Uterus (tissue), 3 donors: ENCODE measurements at regions not wholly inside any gene's neighbourhood (a gene's known extent, or its start where the extent isn't known, plus 50 kb on each side); places are given as distances from the start of the nearest gene placed in this dataset.

ENCODE experiments used
- DNase-seq, 2 donors: peaks; one replicate each; pipeline ENCODE4 v3.0.0-alpha.2; 2019 to 2020
- H3K27ac ChIP-seq, 2 donors: fragments of 200-600 bp; sonication (generic); 1 replicate in 1 of 2; 2 replicates in 1 of 2; pipeline ENCODE4 v1.5.1; 2016 to 2018
- H3K27me3 ChIP-seq, 2 donors: fragments of 200-600 bp; sonication (generic); one replicate each; pipeline ENCODE4 v1.5.1; 2018 to 2019; ENCODE audit warnings: control low read depth in 1 of 2
- H3K36me3 ChIP-seq, 2 donors: fragments of 200-600 bp; sonication (generic); one replicate each; pipeline ENCODE4 v1.5.1; 2019; ENCODE audit warnings: control low read depth in 1 of 2
- H3K4me1 ChIP-seq, 2 donors: fragments of 200-600 bp; sonication (generic); one replicate each; pipeline ENCODE4 v1.5.1; 2018 to 2019; ENCODE audit warnings: control low read depth in 1 of 2
- H3K4me3 ChIP-seq, 2 donors: fragments of 200-600 bp; sonication (generic); 1 replicate in 1 of 2; 2 replicates in 1 of 2; pipeline ENCODE4 v1.5.1; 2018 to 2019; ENCODE audit warnings: mild to moderate bottlenecking in 1 of 2
- H3K9me3 ChIP-seq, 2 donors: fragments of 200-600 bp; sonication (generic); one replicate each; pipeline ENCODE4 v1.5.1; 2019; ENCODE audit warnings: control low read depth in 1 of 2
- POLR2A ChIP-seq, 2 donors: fragments of 450-650 bp; IDR thresholded peaks; one replicate each; pipeline ENCODE4 v1.6.1; 2016; ENCODE audit warnings: antibody characterized with exemption in 2 of 2, mild to moderate bottlenecking in 1 of 2, moderate library complexity in 1 of 2
- intact Hi-C: fragments of 100-400 bp; cut with DNase I; formaldehyde crosslinking; loops from one replicate; pipeline ENCODE4 v1.15.1; 2023; ENCODE audit warnings: low total_unique reads
- TF ChIP-seq, protein P1 (sequence below), 4 experiments: fragments of 200-600 bp in 2 of 4; fragments of 450-650 bp in 2 of 4; sonication (generic) in 2 of 4; IDR thresholded peaks; one replicate each; pipeline ENCODE4 v1.5.1; 2016 to 2019; ENCODE audit warnings: antibody characterized with exemption in 4 of 4, mild to moderate bottlenecking in 2 of 4, moderate library complexity in 1 of 4
- donor health status: DM: yes; HTN: yes; CAD: no.

GRCh38 chr5:92779536-92779935, 801.5 kb downstream of the NR2F1-AS1 start:
- TF ChIP-seq POLR2A (IDR thresholded peaks at IDR 0.05) = no peak
- TF ChIP-seq, protein P1, sequence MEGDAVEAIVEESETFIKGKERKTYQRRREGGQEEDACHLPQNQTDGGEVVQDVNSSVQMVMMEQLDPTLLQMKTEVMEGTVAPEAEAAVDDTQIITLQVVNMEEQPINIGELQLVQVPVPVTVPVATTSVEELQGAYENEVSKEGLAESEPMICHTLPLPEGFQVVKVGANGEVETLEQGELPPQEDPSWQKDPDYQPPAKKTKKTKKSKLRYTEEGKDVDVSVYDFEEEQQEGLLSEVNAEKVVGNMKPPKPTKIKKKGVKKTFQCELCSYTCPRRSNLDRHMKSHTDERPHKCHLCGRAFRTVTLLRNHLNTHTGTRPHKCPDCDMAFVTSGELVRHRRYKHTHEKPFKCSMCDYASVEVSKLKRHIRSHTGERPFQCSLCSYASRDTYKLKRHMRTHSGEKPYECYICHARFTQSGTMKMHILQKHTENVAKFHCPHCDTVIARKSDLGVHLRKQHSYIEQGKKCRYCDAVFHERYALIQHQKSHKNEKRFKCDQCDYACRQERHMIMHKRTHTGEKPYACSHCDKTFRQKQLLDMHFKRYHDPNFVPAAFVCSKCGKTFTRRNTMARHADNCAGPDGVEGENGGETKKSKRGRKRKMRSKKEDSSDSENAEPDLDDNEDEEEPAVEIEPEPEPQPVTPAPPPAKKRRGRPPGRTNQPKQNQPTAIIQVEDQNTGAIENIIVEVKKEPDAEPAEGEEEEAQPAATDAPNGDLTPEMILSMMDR (IDR thresholded peaks at IDR 0.05) = no peak
- no peaks in the 10 kb centered on the region for H3K27me3 ChIP-seq
- no peak overlapping the region for H3K4me3 ChIP-seq
- intact Hi-C loops = no loop called here
- DNase-seq = no peak
- no peaks in the 10 kb centered on the region for H3K36me3 ChIP-seq
- no peak overlapping the region for H3K27ac ChIP-seq
- H3K9me3 ChIP-seq = no peaks in the 10 kb centered on the region
- no peaks in the 10 kb centered on the region for H3K4me1 ChIP-seq

DNA sequence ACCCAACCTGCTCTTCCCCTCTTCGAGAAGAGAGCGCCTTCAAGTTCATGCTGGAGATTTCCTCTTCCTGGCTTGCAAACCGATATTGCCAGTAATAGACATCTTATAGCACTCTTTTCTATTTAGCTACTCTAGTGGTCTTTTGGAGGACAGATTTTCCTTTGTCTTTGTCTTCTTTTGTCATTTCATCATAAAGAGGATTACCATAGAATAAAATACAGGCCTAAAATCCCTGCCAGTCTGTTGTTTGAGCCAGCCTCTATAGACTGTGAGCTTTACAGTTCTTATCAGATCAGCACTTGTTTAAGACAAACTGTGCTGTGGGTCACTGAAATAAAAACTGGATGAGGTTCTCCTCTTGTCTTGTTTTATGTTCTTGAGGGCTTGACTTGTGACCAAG, 802.8 kb downstream of the NR2F1-AS1 start:
- Histone ChIP-seq H3K27me3 (no peaks in the 10 kb centered on the region), H3K36me3 (no peaks in the 10 kb centered on the region), H3K9me3 (no peaks in the 10 kb centered on the region), H3K4me3 (no peak overlapping the region), H3K27ac (no peak overlapping the region), H3K4me1 (no peaks in the 10 kb centered on the region)
- TF ChIP-seq, protein P1 (IDR thresholded peaks at IDR 0.05) = no peak
- TF ChIP-seq POLR2A (IDR thresholded peaks at IDR 0.05) = no peak
- intact Hi-C loops = no loop called here
- no peak for DNase-seq

DNA sequence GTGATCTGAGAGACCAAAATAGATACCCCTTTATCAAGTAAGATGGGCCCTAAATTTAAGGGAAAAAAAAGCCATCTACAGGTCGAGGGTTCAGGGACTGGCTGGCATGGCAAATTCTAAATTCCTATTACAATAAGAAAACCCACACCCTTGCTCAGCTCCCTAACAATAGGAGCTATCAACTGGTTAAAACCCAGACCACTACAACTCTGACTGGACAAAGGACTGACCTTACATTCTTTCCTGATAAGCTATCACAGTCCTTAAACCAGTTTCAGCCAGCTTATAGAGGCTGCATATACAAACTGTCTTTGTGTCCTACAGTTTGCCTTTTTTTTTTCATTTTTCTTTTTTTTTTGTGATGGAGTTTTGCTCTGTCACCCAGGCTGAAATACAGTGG, 803.6 kb downstream of the NR2F1-AS1 start:
- H3K27ac ChIP-seq = no peak overlapping the region
- no peaks in the 10 kb centered on the region for H3K27me3 ChIP-seq
- intact Hi-C loops = no loop called here
- no peaks in the 10 kb centered on the region for H3K4me1 ChIP-seq
- TF ChIP-seq POLR2A (IDR thresholded peaks at IDR 0.05) = no peak
- TF ChIP-seq, protein P1 (IDR thresholded peaks at IDR 0.05) = no peak
- H3K9me3 ChIP-seq = no peaks in the 10 kb centered on the region
- H3K36me3 ChIP-seq = no peaks in the 10 kb centered on the region
- no peak for DNase-seq
- no peak overlapping the region for H3K4me3 ChIP-seq

GRCh38 chr5:92775711-92776615, 805.1 kb downstream of the NR2F1-AS1 start:
- Histone ChIP-seq H3K36me3 (no peaks in the 10 kb centered on the region), H3K27ac (no peak overlapping the region), H3K9me3 (no peaks in the 10 kb centered on the region), H3K4me1 (no peaks in the 10 kb centered on the region), H3K27me3 (no peaks in the 10 kb centered on the region), H3K4me3 (no peak overlapping the region)
- TF ChIP-seq, protein P1 (IDR thresholded peaks at IDR 0.05) = no peak
- no peak for TF ChIP-seq POLR2A (IDR thresholded peaks at IDR 0.05)
- no peak for DNase-seq
- intact Hi-C loops = no loop called here

DNA sequence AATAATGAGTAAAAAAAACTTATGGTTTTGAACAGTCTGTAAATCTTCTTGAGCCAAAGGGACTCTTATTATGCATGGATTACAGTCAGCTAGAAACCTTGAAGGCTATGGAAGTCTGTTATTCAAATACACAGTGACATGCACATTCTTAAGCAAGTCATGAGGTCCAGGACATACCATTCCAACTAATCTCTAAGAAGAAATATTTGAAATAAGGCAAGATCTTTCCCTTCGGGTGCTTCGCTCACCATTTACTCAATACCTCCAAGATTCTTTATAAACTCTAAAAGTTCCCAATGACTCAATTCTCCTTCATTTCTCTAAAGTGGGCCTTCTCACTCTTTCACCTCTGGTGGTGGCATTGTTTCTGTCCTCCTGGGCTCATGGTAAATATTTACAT, 811.0 kb downstream of the NR2F1-AS1 start:
- TF ChIP-seq, protein P1 (IDR thresholded peaks at IDR 0.05) = no peak
- TF ChIP-seq POLR2A (IDR thresholded peaks at IDR 0.05) = no peak
- intact Hi-C loops = no loop called here

More for the DNA sequence above, 811.0 kb downstream of the NR2F1-AS1 start:
- H3K27ac ChIP-seq = no peak overlapping the region
- no peaks in the 10 kb centered on the region for H3K36me3 ChIP-seq
- DNase-seq = no peak
- no peaks in the 10 kb centered on the region for H3K27me3 ChIP-seq
- H3K4me3 ChIP-seq = no peak overlapping the region
- no peaks in the 10 kb centered on the region for H3K4me1 ChIP-seq
- no peaks in the 10 kb centered on the region for H3K9me3 ChIP-seq
